A673 (cell line): ENCODE measurements at regions not wholly inside any gene's neighbourhood (a gene's known extent, or its start where the extent isn't known, plus 50 kb on each side); places are given as distances from the start of the nearest gene placed in this dataset.

Experiments
- BruUV-seq: library from RNA; stranded (reverse); fragments of 400-500 nt; replicated peaks from 2 replicates; lab custom pipeline; 2021; lab: Mats Ljungman, UMichigan
- CTCF ChIA-PET: fragments of 300-600 bp; sonication (Branson Sonifier 250); formaldehyde crosslinking; loops from one replicate; lab custom pipeline; 2022; ENCODE audit warnings: antibody characterized with exemption; lab: Charles Lee
- POLR2A ChIA-PET: fragments of 300-600 bp; sonication (Branson Sonifier 250); formaldehyde crosslinking; loops from one replicate; lab custom pipeline; 2022; ENCODE audit warnings: antibody characterized with exemption; ENCODE audit not compliant: low non-redundant PET; lab: Charles Lee
- DNase-seq: peaks from one replicate; pipeline ENCODE4 v3.0.0-alpha.2; 2015; ENCODE audit warnings: low spot score
- H3K27ac ChIP-seq: fragments of 200-600 bp; sonication (generic); 2 replicates; pipeline ENCODE4 v1.5.1; 2016; ENCODE audit warnings: mixed run types, low read depth, mild to moderate bottlenecking, mixed read lengths, antibody characterized with exemption, low read length; ENCODE audit not compliant: poor library complexity, severe bottlenecking
- H3K27me3 ChIP-seq: fragments of 200-600 bp; sonication (generic); replicated peaks from 2 replicates; pipeline ENCODE4 v1.6.1; 2017; ENCODE audit warnings: mixed run types, low read depth, mild to moderate bottlenecking, mixed read lengths, antibody characterized with exemption, low read length; ENCODE audit not compliant: insufficient read depth, poor library complexity
- H3K36me3 ChIP-seq: fragments of 200-600 bp; sonication (generic); 2 replicates; pipeline ENCODE4 v1.6.1; 2016; ENCODE audit warnings: mixed run types, mild to moderate bottlenecking, mixed read lengths, antibody characterized with exemption, low read length; ENCODE audit not compliant: insufficient read depth, poor library complexity, severe bottlenecking
- H3K4me1 ChIP-seq: fragments of 200-600 bp; sonication (generic); 2 replicates; pipeline ENCODE4 v1.6.1; 2017; ENCODE audit warnings: mixed run types, mild to moderate bottlenecking, mixed read lengths, antibody characterized with exemption, low read length; ENCODE audit not compliant: insufficient read depth, poor library complexity, severe bottlenecking
- H3K4me3 ChIP-seq: fragments of 200-600 bp; sonication (generic); 2 replicates; pipeline ENCODE4 v1.5.1; 2016; ENCODE audit warnings: low read depth, mixed run types, mild to moderate bottlenecking, mixed read lengths, low read length; ENCODE audit not compliant: poor library complexity, severe bottlenecking
- H3K9me3 ChIP-seq: fragments of 200-600 bp; sonication (generic); 2 replicates; pipeline ENCODE4 v1.6.1; 2016; ENCODE audit warnings: mixed run types, low read depth, mild to moderate bottlenecking, mixed read lengths, antibody characterized with exemption, low read length; ENCODE audit not compliant: poor library complexity, severe bottlenecking
- CTCF ChIP-seq: fragments of 300-800, 200-600 bp; sonication (generic); conservative IDR thresholded peaks from 2 replicates; pipeline ENCODE4 v1.5.1; 2017; ENCODE audit warnings: low read depth, mild to moderate bottlenecking, antibody characterized with exemption, low read length, moderate library complexity, mixed read lengths
- EZH2 ChIP-seq: fragments of 200-600 bp; sonication (generic); IDR thresholded peaks from 2 replicates; pipeline ENCODE4 v1.6.1; 2017; ENCODE audit warnings: borderline replicate concordance, low read depth, mild to moderate bottlenecking, mixed read lengths, antibody characterized with exemption, low read length; ENCODE audit not compliant: poor library complexity, severe bottlenecking
- intact Hi-C: fragments of 100-400 bp; cut with micrococcal nuclease; formaldehyde crosslinking; loops from one replicate; pipeline ENCODE4 v1.10.0; 2022; ENCODE audit not compliant: unreplicated experiment

GRCh38 chr13:23963947-23964346, 66.6 kb upstream of the C1QTNF9B start:
- no peak overlapping the region for H3K4me3 ChIP-seq
- DNase-seq = no peak
- no peaks in the 10 kb centered on the region for H3K9me3 ChIP-seq
- no peaks in the 10 kb centered on the region for H3K27me3 ChIP-seq
- CTCF ChIA-PET = no interaction called here
- no peaks in the 10 kb centered on the region for H3K36me3 ChIP-seq
- H3K27ac ChIP-seq = no peak overlapping the region
- intact Hi-C loops = no loop called here
- no peaks in the 10 kb centered on the region for H3K4me1 ChIP-seq
- POLR2A ChIA-PET = no interaction called here
- TF ChIP-seq CTCF = no peak
- no peak for TF ChIP-seq EZH2
- no TSS peak for BruUV-seq

GRCh38 chr13:23965346-23965745, 68.0 kb upstream of the C1QTNF9B start:
- intact Hi-C loops = no loop called here
- no peak for DNase-seq
- ChIA-PET POLR2A (no interaction called here), CTCF (no interaction called here)
- no peaks in the 10 kb centered on the region for H3K36me3 ChIP-seq
- H3K27ac ChIP-seq = no peak overlapping the region
- H3K27me3 ChIP-seq = no peaks in the 10 kb centered on the region
- H3K4me1 ChIP-seq = no peaks in the 10 kb centered on the region
- no peak overlapping the region for H3K4me3 ChIP-seq
- TF ChIP-seq EZH2 = no peak
- no peak for TF ChIP-seq CTCF
- no peaks in the 10 kb centered on the region for H3K9me3 ChIP-seq
- no TSS peak for BruUV-seq

- no peak for TF ChIP-seq CTCF
- no peak for TF ChIP-seq EZH2
- DNase-seq = no peak
- H3K9me3 ChIP-seq = no peaks in the 10 kb centered on the region
- no peaks in the 10 kb centered on the region for H3K4me1 ChIP-seq
- no peaks in the 10 kb centered on the region for H3K27me3 ChIP-seq
- no peaks in the 10 kb centered on the region for H3K36me3 ChIP-seq
- POLR2A ChIA-PET = no interaction called here
- no TSS peak for BruUV-seq
- CTCF ChIA-PET = no interaction called here
- intact Hi-C loops = no loop called here
- no peak overlapping the region for H3K27ac ChIP-seq
- H3K4me3 ChIP-seq = no peak overlapping the region
Observed at GRCh38 chr13:23966221-23966690, 69.0 kb upstream of the C1QTNF9B start.
